HCT116 (cell line): ENCODE measurements at regions not wholly inside any gene's neighbourhood (a gene's known extent, or its start where the extent isn't known, plus 50 kb on each side); places are given as distances from the start of the nearest gene placed in this dataset.

Experiments used
- ATAC-seq: fragments of 200-7000 bp; cut with Tn5 transposase; 2 replicates; pipeline ENCODE4 v1.9.1; 2020; ENCODE audit warnings: mild to moderate bottlenecking, moderate library complexity
- BruUV-seq: library from RNA; stranded (reverse); fragments of 400-500 nt; replicated peaks from 2 replicates; lab custom pipeline; 2021; lab: Mats Ljungman, UMichigan
- CTCF ChIA-PET: fragments of 300-600 bp; sonication (Branson Sonifier 250); formaldehyde crosslinking; loops from one replicate; lab custom pipeline; 2021; ENCODE audit warnings: antibody characterized with exemption; lab: Charles Lee
- POLR2A ChIA-PET: fragments of 300-600, 350-600 bp; sonication (Branson Sonifier 250); formaldehyde crosslinking; loops from one replicate; lab custom pipeline; 2021; ENCODE audit warnings: antibody characterized with exemption; lab: Charles Lee
- RAD21 ChIA-PET, 2 experiments: fragments of 300-600 bp; sonication (Branson Sonifier 250); formaldehyde crosslinking; loops; one replicate each; lab custom pipeline; 2023; ENCODE audit warnings: low total read pairs in 2 of 2; ENCODE audit not compliant: uncharacterized antibody in 2 of 2, unreplicated experiment in 2 of 2, low non-redundant PET in 1 of 2; lab: Charles Lee
- DNase-seq: peaks from one replicate; pipeline ENCODE4 v3.0.0-alpha.2; 2010; ENCODE audit warnings: low read depth, low spot score
- H2AFZ ChIP-seq: fragments of 200-600 bp; shearing (Covaris generic), sonication (generic); 2 replicates; pipeline ENCODE4 v1.6.1; 2017; ENCODE audit warnings: low read depth, mixed run types, mixed read lengths, antibody characterized with exemption, low read length; ENCODE audit not compliant: poor library complexity, severe bottlenecking
- H3K27ac ChIP-seq: 2 replicates; pipeline ENCODE4 v1.5.1; 2012; ENCODE audit warnings: low read depth, low read length
- H3K27me3 ChIP-seq: fragments of 200-600 bp; sonication (generic); 2 replicates; pipeline ENCODE4 v1.6.1; 2016; ENCODE audit warnings: mixed run types, low read length, mixed read lengths; ENCODE audit not compliant: insufficient read depth
- H3K36me3 ChIP-seq, 2 experiments: fragments of 200-500 bp in 1 of 2; fragments of 200-600 bp in 1 of 2; sonication (Bioruptor generic) in 1 of 2; sonication (generic) in 1 of 2; 2 replicates each; pipeline versions ENCODE4 v1.5.1 to v1.6.1; 2014 to 2016; ENCODE audit warnings: low read length in 2 of 2, inconsistent platforms in 1 of 2, mixed read lengths in 1 of 2, mixed run types in 1 of 2; ENCODE audit not compliant: insufficient read depth in 2 of 2, control insufficient read depth in 1 of 2
- H3K4me1 ChIP-seq, 2 experiments: fragments of 200-600 bp in 1 of 2; sonication (generic) in 1 of 2; 2 replicates each; pipeline versions ENCODE4 v1.5.1 to v1.6.1; 2012 to 2017; ENCODE audit warnings: low read length in 2 of 2, inconsistent platforms in 1 of 2, mild to moderate bottlenecking in 1 of 2, mixed read lengths in 1 of 2, mixed run types in 1 of 2, moderate library complexity in 1 of 2; ENCODE audit not compliant: insufficient read depth in 2 of 2, control insufficient read depth in 1 of 2
- H3K4me2 ChIP-seq: fragments of 200-600 bp; sonication (generic); 2 replicates; pipeline ENCODE4 v1.6.1; 2017; ENCODE audit warnings: mixed run types, low read length, mixed read lengths
- H3K4me3 ChIP-seq, 2 experiments: fragments of 200-600 bp in 1 of 2; sonication (generic) in 1 of 2; replicated peaks in 1 of 2; 2 replicates each; pipeline ENCODE4 v1.5.1; 2011 to 2016; ENCODE audit warnings: low read length in 2 of 2, control low read depth in 1 of 2, low read depth in 1 of 2, mild to moderate bottlenecking in 1 of 2, mixed read lengths in 1 of 2, mixed run types in 1 of 2
- H3K79me2 ChIP-seq: fragments of 200-600 bp; sonication (generic); 2 replicates; pipeline ENCODE4 v1.6.1; 2017; ENCODE audit warnings: mild to moderate bottlenecking, mixed run types, low read length, moderate library complexity, mixed read lengths; ENCODE audit not compliant: insufficient read depth
- H3K9ac ChIP-seq: fragments of 200-600 bp; sonication (generic); 2 replicates; pipeline ENCODE4 v1.6.1; 2016; ENCODE audit warnings: low read length, mixed read lengths
- H3K9me2 ChIP-seq: fragments of 200-600 bp; sonication (generic), shearing (Covaris generic); 2 replicates; pipeline ENCODE4 v1.6.1; 2017; ENCODE audit warnings: mixed run types, mild to moderate bottlenecking, moderate library complexity; ENCODE audit not compliant: insufficient read depth
- H3K9me3 ChIP-seq, 2 experiments: fragments of 200-500 bp in 1 of 2; fragments of 200-600 bp in 1 of 2; sonication (Bioruptor generic) in 1 of 2; sonication (generic) in 1 of 2; 2 replicates each; pipeline ENCODE4 v1.6.1; 2014 to 2017; ENCODE audit warnings: low read length in 2 of 2, mixed read lengths in 2 of 2, inconsistent platforms in 1 of 2, low read depth in 1 of 2, mild to moderate bottlenecking in 1 of 2, mixed run types in 1 of 2, moderate library complexity in 1 of 2; ENCODE audit not compliant: control insufficient read depth in 1 of 2, insufficient read depth in 1 of 2
- H4K20me1 ChIP-seq: fragments of 200-600 bp; sonication (generic), shearing (Covaris generic); 2 replicates; pipeline ENCODE4 v1.6.1; 2017; ENCODE audit warnings: mixed run types, mild to moderate bottlenecking, moderate library complexity; ENCODE audit not compliant: insufficient read depth
- ATF3 ChIP-seq: IDR thresholded peaks from 2 replicates; pipeline ENCODE4 v1.6.1; 2012
- CBX3 ChIP-seq: IDR thresholded peaks from 2 replicates; pipeline ENCODE4 v1.6.1; 2012; ENCODE audit warnings: low read depth
- CEBPB ChIP-seq: IDR thresholded peaks from 2 replicates; pipeline ENCODE4 v1.6.1; 2012; ENCODE audit warnings: low read depth
- CTCF ChIP-seq, 3 experiments: fragments of 200-600 bp in 1 of 3; sonication (generic) in 1 of 3; IDR thresholded peaks in 2 of 3; conservative IDR thresholded peaks in 1 of 3; 2 replicates each; pipeline ENCODE4 v1.5.1; 2012 to 2017; ENCODE audit warnings: low read depth in 2 of 3, low read length in 2 of 3, antibody characterized with exemption in 1 of 3, borderline replicate concordance in 1 of 3, control low read depth in 1 of 3, mild to moderate bottlenecking in 1 of 3, mixed read lengths in 1 of 3, mixed run types in 1 of 3, moderate library complexity in 1 of 3; ENCODE audit not compliant: insufficient read depth in 1 of 3
- EGR1 ChIP-seq: IDR thresholded peaks from 2 replicates; pipeline ENCODE4 v1.6.1; 2012; ENCODE audit warnings: low read depth
- ELF1 ChIP-seq: IDR thresholded peaks from 2 replicates; pipeline ENCODE4 v1.6.1; 2012; ENCODE audit warnings: low read depth, borderline replicate concordance
- EZH2phosphoT487 ChIP-seq: fragments of 200-600 bp; IDR thresholded peaks from 2 replicates; pipeline ENCODE4 v1.6.1; 2018; ENCODE audit warnings: antibody characterized with exemption, borderline replicate concordance
- FOSL1 ChIP-seq: IDR thresholded peaks from 2 replicates; pipeline ENCODE4 v1.6.1; 2012; ENCODE audit warnings: low read depth
- JUND ChIP-seq: IDR thresholded peaks from 2 replicates; pipeline ENCODE4 v1.6.1; 2012
- MAX ChIP-seq: IDR thresholded peaks from 2 replicates; pipeline ENCODE4 v1.6.1; 2012
- POLR2A ChIP-seq: IDR thresholded peaks from 2 replicates; pipeline ENCODE4 v1.7.0; 2011; ENCODE audit warnings: borderline replicate concordance; ENCODE audit not compliant: insufficient read depth, insufficient read length; ENCODE audit errors: extremely low read depth
- POLR2AphosphoS5 ChIP-seq: IDR thresholded peaks from 2 replicates; pipeline ENCODE4 v1.6.1; 2011; ENCODE audit warnings: mild to moderate bottlenecking, low read depth, low read length, moderate library complexity
- RAD21 ChIP-seq: IDR thresholded peaks from 2 replicates; pipeline ENCODE4 v1.6.1; 2012; ENCODE audit warnings: low read depth, mild to moderate bottlenecking
- REST ChIP-seq: IDR thresholded peaks from 2 replicates; pipeline ENCODE4 v1.6.1; 2012; ENCODE audit warnings: low read depth
- SP1 ChIP-seq: IDR thresholded peaks from 2 replicates; pipeline ENCODE4 v1.6.1; 2012; ENCODE audit warnings: low read depth
- TCF7L2 ChIP-seq: IDR thresholded peaks from 2 replicates; pipeline ENCODE4 v1.7.0; 2011; ENCODE audit warnings: borderline replicate concordance, inconsistent platforms; ENCODE audit not compliant: insufficient read depth, insufficient read length; ENCODE audit errors: extremely low read depth
- YY1 ChIP-seq: IDR thresholded peaks from 2 replicates; pipeline ENCODE4 v1.6.1; 2011; ENCODE audit warnings: low read length, low read depth, moderate library complexity, mild to moderate bottlenecking; ENCODE audit not compliant: insufficient replicate concordance; ENCODE audit errors: extremely low read depth
- ZBTB33 ChIP-seq: IDR thresholded peaks from 2 replicates; pipeline ENCODE4 v1.6.1; 2011; ENCODE audit warnings: mild to moderate bottlenecking, low read length, moderate library complexity; ENCODE audit not compliant: insufficient replicate concordance; ENCODE audit errors: extremely low read depth
- ZFX ChIP-seq: fragments of 450-650 bp; IDR thresholded peaks from 2 replicates; pipeline ENCODE4 v1.6.1; 2017
- ZNF274 ChIP-seq: fragments of 200-500 bp; sonication (Bioruptor generic); IDR thresholded peaks from 2 replicates; pipeline ENCODE4 v1.6.1; 2014; ENCODE audit warnings: mild to moderate bottlenecking, low read depth, low read length, inconsistent platforms
- intact Hi-C: fragments of 100-400 bp; cut with micrococcal nuclease; formaldehyde crosslinking; loops from 2 replicates; pipeline ENCODE4 v1.10.0; 2022

DNA sequence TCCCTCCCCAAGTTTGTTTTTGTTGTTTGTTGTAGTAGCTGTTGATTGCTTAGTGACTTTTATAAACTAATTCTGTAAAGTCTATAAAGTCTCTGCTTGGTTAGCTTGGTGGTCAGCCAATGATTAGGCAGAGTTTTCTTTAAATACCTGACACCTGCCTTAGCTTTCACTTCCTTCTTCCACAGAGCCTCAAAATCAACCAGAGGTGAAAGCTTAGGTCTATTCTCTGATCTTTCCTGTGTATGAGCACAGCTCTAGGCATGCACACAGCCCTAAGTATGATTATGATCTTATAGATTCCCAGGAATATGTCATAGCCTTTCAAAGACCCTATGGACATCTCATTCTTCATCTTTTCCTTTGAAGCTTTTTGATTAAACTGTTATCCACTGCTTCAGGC is 514.7 kb downstream of the AACS start:
- DNase-seq: no peak
- Histone ChIP-seq H3K9me3 (no peaks in the 10 kb centered on the region; a peak in 1 of 4 replicates), H3K27me3 (no peaks in the 10 kb centered on the region), H3K9ac (no peak overlapping the region), H3K9me2 (no peaks in the 10 kb centered on the region), H3K36me3 (no peaks in the 10 kb centered on the region), H3K4me2 (no peak overlapping the region), H4K20me1 (no peaks in the 10 kb centered on the region), H3K4me1 (no peaks in the 10 kb centered on the region), H3K4me3 (no peak overlapping the region), H3K27ac (no peak overlapping the region), H3K79me2 (no peaks in the 10 kb centered on the region), H2AFZ (no peak overlapping the region)
- no peak for ATAC-seq
- no peak for TF ChIP-seq EGR1
- TF ChIP-seq TCF7L2: no peak
- TF ChIP-seq CEBPB: no peak
- no peak for TF ChIP-seq ZNF274
- TF ChIP-seq EZH2phosphoT487: no peak
- TF ChIP-seq JUND: no peak
- no peak for TF ChIP-seq ZFX
- no peak for TF ChIP-seq POLR2AphosphoS5
- no peak for TF ChIP-seq CBX3
- TF ChIP-seq REST: no peak
- TF ChIP-seq MAX: no peak
- TF ChIP-seq POLR2A: no peak
- TF ChIP-seq RAD21: no peak
- no peak for TF ChIP-seq ELF1
- TF ChIP-seq ZBTB33: no peak
- no peak for TF ChIP-seq SP1
- TF ChIP-seq FOSL1: no peak
- no peak for TF ChIP-seq CTCF (IDR thresholded peaks at IDR 0.05 in 2 of 3, conservative IDR thresholded peaks at IDR 0.05 in 1 of 3; ENCODE audit: borderline replicate concordance in 1 of 3, insufficient read depth in 1 of 3, low read depth in 2 of 3, low read length in 2 of 3)
- TF ChIP-seq YY1: no peak
- no peak for TF ChIP-seq ATF3
- POLR2A ChIA-PET: no interaction called here
- BruUV-seq: no TSS peak
- RAD21 ChIA-PET: no interaction called here
- CTCF ChIA-PET: no interaction called here
- intact Hi-C loops: no loop called here
